HepG2 (cell line): ENCODE measurements at regions not wholly inside any gene's neighbourhood (a gene's known extent, or its start where the extent isn't known, plus 50 kb on each side); places are given as distances from the start of the nearest gene placed in this dataset.

Source experiments
- ARNT2 ChIP-seq: sonication (generic); formaldehyde crosslinking; IDR thresholded peaks from 2 replicates; pipeline ENCODE4 v1.8.0; 2022; ENCODE audit warnings: mild to moderate bottlenecking, low read depth, missing genetic modification reagents, moderate library complexity
- MAFG ChIP-seq: sonication (generic); formaldehyde crosslinking; IDR thresholded peaks from 2 replicates; pipeline ENCODE4 v1.5.1; 2020; ENCODE audit warnings: mild to moderate bottlenecking, missing genetic modification reagents
- NR3C1 ChIP-seq: sonication (generic); formaldehyde crosslinking; IDR thresholded peaks from 2 replicates; pipeline ENCODE4 v1.4.0; 2020; ENCODE audit warnings: missing genetic modification reagents
- SIN3A ChIP-seq: IDR thresholded peaks from 2 replicates; pipeline ENCODE4 v1.6.1; 2011; ENCODE audit warnings: low read depth, mild to moderate bottlenecking, control low read depth, low read length, borderline replicate concordance
- ZNF274 ChIP-seq: sonication (generic); formaldehyde crosslinking; IDR thresholded peaks from 2 replicates; pipeline ENCODE4 v1.5.1; 2020; ENCODE audit warnings: mild to moderate bottlenecking, missing genetic modification reagents
- ZNF776 ChIP-seq: sonication (generic); formaldehyde crosslinking; IDR thresholded peaks from 2 replicates; pipeline ENCODE4 v1.4.0; 2020; ENCODE audit warnings: mild to moderate bottlenecking, missing genetic modification reagents

DNA sequence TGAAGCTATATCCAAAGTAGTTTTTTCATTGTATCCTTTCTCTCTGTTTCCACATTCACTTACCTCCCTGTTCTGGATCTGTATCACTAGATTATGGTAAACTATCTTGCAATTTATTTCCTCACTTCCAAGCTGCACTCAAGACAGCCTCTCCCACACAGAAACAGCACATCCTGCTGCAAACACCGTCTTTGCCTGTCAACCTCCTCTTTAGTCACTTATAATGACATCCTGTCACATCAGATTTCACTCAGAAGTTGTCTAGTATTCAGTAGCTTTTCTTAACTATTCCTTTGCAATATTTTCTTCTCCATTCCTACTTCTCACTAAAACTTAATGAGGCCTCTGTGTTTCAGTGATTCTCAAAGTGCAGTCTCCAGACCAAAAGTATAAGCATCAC lies 490.8 kb downstream of the IGSF11 start:
- TF ChIP-seq ARNT2 (CRISPR knock-in tag) = no peak
- TF ChIP-seq SIN3A = no peak
- no peak for TF ChIP-seq MAFG
- TF ChIP-seq ZNF776 (CRISPR knock-in tag) = no peak
- no peak for TF ChIP-seq ZNF274 (CRISPR knock-in tag)
- TF ChIP-seq NR3C1 = no peak
